GM21717 (cell line): ENCODE measurements at regions not wholly inside any gene's neighbourhood (a gene's known extent, or its start where the extent isn't known, plus 50 kb on each side); places are given as distances from the start of the nearest gene placed in this dataset.
A peak's percentile ranks its signal among the peaks of the same experiment; 100 is the strongest.

ENCODE experiments used
- ATAC-seq: cut with Tn5 transposase; IDR thresholded peaks from one replicate; pipeline ENCODE4 v1.9.1; 2021; ENCODE audit warnings: mild to moderate bottlenecking, moderate library complexity; ENCODE audit not compliant: unreplicated experiment

GRCh38 chr2:157052685-157053224, 204.8 kb upstream of the GALNT5 start:
- ATAC-seq: no peak

- no peak for ATAC-seq
Measured at GRCh38 chr2:157053876-157054275, 203.6 kb upstream of the GALNT5 start.

DNA sequence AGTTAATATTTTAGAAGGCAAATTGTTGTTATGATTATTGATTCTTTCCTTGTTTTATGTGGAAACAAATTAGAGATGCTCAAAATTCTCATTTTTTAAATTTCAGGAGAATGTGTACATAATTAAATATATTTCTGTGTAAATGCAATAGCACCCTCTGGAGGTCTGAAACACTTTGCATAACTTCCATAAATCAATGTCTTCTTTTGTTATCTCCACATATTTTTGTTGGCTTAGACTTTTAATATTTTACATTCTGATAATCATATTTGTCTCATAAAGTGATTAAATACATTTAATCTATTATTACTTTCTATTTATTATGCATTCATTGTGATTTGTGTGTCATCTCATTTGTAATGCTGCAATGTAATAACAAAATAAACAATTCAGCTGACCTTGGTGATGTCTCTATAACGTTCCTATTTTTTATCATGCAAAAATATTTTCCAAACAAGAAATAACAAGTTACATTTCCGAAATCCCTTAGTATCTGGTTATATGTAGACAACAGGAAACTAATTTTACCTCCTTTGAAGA, 201.8 kb upstream of the GALNT5 start:
- no peak for ATAC-seq

DNA sequence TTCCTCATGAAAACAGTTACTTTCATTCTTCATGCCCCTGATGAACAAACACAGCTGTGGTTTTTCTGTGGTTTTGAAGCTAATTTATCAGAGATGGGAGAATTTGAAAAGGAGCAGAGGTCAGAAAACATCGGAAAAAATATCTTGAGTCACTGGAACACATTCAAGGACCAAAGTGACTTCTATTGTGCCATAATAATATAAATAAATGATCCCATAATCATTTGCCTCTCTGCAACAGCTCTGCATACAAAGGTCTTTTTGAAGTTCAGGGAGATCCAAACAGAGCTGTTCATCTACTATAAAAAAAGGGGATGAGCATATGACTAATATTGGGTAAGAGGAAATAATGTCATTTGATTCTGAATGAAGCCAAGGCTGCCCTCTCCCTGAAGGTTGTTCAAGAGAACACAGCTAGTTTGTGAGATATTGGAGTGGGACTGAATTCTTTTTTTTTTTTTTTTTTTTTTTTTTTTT, 201.3 kb upstream of the GALNT5 start:
- no peak for ATAC-seq

DNA sequence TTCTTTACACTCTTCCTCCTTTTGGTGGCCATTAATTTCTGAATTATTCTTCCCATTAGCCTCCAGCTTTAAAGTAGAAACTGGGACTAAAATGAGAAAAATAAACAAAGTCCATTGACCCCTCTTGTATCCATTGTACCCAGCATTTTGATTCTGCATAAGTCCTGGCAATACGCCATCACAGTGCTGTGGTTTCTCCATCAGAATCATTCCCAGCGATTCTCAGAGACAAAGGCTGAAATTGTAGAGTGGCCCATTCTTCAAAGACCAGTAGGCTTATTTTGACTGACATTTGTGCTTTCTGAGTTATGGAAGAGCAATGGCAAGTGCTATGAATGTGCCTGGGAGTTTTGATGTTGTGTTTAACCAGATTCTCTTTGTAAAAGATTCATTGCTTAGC, 199.3 kb upstream of the GALNT5 start:
- ATAC-seq: no peak

DNA sequence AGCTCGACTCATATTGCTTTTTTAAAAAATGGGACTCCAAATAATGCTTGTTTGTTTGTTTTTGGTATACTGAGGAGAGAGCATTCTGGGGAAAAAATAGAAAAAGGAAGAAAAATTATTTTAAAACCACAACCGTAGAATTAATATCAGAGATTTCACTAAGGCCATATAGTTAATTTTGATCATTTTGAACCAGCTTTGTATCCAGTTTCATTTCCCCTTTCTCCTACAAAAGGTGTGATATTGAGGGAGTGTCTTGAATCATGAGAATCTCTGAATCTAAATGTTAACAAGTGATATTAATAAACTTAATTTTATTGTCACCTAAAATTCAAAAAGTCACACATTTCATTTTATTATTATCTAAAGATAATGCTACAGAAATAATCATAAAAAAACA, 198.5 kb upstream of the GALNT5 start:
- no peak for ATAC-seq

DNA sequence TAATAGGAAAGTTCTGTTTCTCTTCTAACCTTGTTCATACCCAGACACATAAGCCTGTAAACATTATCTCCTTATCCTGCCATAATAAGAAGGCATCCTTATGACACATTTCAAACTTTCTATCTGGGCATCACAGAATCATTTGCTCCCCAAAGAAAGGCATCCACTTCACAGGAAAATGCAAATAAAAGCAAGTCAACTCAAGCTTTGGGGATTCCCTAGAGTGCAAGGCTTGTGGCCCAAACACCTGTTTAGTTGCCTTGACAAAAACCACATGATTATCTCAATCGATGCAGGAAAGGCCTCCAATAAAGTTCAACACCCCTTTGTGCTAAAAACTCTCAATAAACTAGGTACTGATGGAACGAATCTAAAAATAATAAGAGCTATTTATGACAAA, 195.7 kb upstream of the GALNT5 start:
- ATAC-seq: peak; percentile 95

DNA sequence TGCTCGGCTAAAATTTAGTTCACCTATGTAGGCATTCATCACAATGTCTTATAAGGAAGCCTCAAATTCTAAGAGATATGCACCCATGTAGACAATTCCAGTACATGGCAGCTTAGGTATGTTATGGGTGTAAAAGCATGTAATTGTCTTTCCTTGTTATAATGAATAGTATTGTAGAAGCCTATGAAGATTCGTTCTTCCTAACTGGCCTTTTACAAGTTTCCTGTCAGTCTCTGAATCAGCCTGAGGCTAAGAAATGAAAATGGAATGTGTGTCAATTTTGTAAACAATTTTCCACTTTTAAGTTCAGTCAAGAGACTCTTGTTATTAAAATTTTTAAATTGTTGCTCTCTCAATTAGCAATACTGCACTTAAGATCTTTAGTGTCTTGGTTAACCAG, 189.9 kb upstream of the GALNT5 start:
- ATAC-seq: no peak

DNA sequence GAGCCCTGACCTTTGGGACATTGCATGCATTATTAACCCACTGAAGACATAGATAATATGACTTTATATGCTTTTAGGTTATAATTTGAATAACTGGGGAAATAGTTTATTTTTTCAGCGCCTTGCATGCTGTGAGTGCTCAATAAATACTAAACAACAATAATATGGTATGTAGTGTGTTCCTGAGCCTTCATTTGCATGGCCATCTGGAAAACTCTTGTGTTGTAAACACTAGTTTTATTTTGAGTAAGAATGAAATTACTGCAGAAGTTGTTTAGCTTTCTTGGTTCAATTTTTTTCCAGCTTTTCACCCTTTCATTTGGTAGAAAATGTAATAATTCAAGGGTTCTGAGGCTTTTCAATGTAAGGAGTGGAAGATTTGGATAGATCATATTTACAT, 189.3 kb upstream of the GALNT5 start:
- peak; percentile 66 for ATAC-seq

DNA sequence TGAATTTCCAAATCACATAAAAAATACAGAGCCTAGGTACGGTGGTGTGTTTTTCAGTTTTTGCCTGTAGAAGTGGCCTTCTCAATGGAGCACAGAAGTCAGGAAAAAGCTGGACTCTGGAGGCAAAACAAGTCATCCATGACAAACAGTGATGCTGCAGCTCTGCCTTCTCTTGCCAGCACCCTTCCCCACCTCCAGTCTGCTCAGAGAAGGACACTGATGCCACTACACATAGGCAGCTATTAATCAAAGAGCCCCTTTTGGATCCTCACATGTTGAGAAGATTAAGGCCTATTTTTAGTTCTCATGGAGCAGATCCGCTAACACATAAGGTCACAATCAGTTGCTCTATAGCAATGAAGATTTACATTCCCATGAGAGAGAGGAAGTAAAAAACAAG, 181.6 kb upstream of the GALNT5 start:
- ATAC-seq: no peak

- ATAC-seq: peak; percentile 74
Measured at GRCh38 chr2:157076526-157077161, 180.9 kb upstream of the GALNT5 start.

DNA sequence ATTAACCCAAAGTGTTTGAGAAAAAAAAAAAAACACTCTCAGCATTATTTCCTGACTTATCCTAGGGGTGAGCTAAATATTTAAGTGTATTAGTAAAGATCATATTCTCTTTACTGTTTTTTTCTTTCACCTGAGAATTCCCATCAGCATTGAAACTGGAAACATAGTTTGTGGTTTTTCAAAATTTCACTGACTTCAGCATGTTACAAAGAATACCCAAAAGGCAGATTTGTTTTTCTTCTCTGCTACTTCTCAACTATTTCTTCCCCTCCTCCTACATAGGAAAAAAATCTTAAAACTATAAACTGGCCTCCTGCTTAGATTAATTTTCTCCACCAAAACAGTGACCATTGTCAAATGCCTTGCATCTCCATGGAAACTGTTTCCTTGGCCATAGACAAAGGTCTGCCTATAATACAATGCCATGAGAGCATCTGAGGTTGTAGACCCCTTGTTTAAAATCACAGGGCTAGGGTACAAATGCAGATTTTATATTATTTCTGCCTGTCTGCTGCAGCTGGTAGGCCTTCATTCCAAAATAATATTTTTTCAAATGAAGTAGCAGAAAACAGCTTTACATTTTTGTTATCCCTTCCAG, 179.7 kb upstream of the GALNT5 start:
- ATAC-seq: no peak

DNA sequence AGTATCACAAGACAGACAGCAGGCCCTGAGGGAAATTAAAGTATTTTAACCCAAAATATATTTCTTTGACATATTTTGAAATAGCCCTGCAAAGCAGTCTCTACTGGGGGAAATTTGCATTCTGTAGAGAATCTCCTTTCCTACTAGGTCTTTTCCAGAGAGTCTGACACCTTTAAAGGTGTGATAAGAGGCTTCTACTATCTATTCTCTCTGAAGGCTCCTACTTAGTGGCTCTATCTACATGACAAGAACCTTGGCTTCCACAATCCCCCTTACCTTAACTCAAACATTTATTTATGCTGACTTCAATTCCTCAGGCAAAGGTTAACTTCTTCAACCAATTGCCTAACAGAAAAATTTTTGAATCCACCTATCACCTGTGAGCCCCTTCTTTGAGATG, 174.6 kb upstream of the GALNT5 start:
- no peak for ATAC-seq

GRCh38 chr2:157085522-157085921, 172.0 kb upstream of the GALNT5 start:
- ATAC-seq: no peak

DNA sequence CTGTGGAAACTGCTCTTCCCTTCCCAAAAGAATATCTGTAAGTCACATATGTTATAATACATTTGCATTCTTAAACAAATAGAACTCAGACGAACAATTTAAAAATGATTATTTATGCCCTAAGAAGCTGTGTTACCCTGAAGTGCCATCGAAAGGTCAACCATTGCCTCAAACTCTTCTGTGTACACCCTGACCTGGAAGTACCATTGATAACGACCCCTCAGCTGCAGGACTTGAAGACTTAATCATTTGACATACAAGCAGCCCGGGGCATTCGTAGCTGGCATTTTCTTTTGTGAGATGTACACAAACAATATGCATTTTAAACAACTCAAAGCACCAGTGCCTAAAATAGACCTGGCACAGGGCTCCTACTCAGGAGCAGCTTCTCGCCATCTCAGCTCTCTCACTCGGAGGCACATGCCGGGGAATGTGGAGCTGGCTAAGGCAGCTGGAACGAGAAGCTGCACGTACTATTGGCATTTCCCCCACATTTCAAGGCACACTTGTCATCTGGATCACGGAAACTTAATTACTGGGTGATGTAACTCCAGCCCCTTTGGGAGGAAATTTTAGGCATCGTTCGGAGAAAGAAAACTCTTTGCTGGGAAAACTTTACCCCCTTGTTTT, 170.0 kb upstream of the GALNT5 start:
- no peak for ATAC-seq

- ATAC-seq: no peak
Measured at GRCh38 chr2:157093666-157094065, 163.8 kb upstream of the GALNT5 start.

GRCh38 chr2:157105372-157105771, 152.1 kb upstream of the GALNT5 start:
- ATAC-seq: no peak

- no peak for ATAC-seq
Measured at GRCh38 chr2:157106950-157107349, 150.6 kb upstream of the GALNT5 start.

DNA sequence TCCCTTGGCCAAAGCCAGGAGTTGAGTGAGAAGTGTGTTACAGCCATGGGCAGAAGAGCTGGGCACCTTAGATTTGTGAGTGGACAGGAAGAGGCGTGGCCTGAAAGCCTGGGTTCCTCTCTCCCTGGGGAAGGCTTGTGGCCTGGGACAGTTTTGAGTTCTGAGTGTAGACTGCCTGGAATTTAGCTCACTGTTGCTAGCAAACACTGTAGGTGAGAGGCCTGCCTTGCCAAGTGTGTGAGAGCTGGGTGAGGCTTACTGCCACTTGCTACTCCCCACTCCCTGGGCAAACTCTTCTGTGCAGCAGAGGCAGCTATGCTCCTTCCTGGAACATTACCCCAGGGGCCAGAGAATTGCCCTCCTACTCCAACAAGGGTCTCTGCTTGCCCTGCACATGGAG, 150.0 kb upstream of the GALNT5 start:
- ATAC-seq: no peak

GRCh38 chr2:157107877-157108276, 149.6 kb upstream of the GALNT5 start:
- ATAC-seq: no peak

- ATAC-seq: no peak
Measured at GRCh38 chr2:157122776-157123175, 134.7 kb upstream of the GALNT5 start.

DNA sequence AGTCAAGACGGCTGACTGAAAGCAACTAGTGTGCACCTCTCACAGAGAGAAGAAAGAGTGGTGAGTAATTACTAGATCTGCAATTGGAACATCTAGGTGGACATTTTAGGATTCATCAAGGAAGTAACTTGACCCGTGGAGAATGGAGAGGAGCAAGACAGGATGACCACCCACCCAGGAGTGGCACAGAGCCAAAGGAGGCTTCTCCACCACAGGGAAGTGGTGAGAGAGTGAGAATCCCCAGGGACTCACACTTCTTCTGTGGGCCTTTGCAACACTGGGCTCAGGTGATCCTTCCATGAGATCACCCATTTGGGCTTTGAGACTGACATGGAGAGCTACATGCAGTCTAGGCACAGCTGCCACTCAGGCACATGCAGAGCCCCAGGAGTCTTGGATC, 132.8 kb upstream of the GALNT5 start:
- no peak for ATAC-seq
